Stimulated activated CD4-positive, alpha-beta T cell treated with anti-CD3 and anti-CD28 coated beads, Interleukin-1b, Interleukin-23, amount 100 ng/mL, for 4 hours (primary cell): ENCODE measurements at regions not wholly inside any gene's neighbourhood (a gene's known extent, or its start where the extent isn't known, plus 50 kb on each side); places are given as distances from the start of the nearest gene placed in this dataset.

Experiments used
- DNase-seq, 2 donors: peaks; one replicate each; pipeline ENCODE4 v3.0.0-alpha.2; 2020; ENCODE audit warnings: low read depth in 2 of 2

GRCh38 chr5:125372694-125373631, 626.5 kb upstream of the ZNF608 start:
- DNase-seq, result no peak

- no peak for DNase-seq
Measured at GRCh38 chr5:125375143-125375542, 628.7 kb upstream of the ZNF608 start.

GRCh38 chr5:125376059-125376641, 629.7 kb upstream of the ZNF608 start:
- DNase-seq, result no peak

GRCh38 chr5:125377141-125377540, 630.7 kb upstream of the ZNF608 start:
- no peak for DNase-seq

GRCh38 chr5:125381290-125381689, 634.9 kb upstream of the ZNF608 start:
- DNase-seq, result no peak

GRCh38 chr5:125384071-125384470, 637.6 kb upstream of the ZNF608 start:
- DNase-seq, result no peak

- DNase-seq, result no peak
Measured at GRCh38 chr5:125390326-125390725, 643.9 kb upstream of the ZNF608 start.

GRCh38 chr5:125393221-125393815, 646.9 kb upstream of the ZNF608 start:
- no peak for DNase-seq

- DNase-seq, result no peak
Measured at GRCh38 chr5:125394661-125395280, 648.3 kb upstream of the ZNF608 start.

GRCh38 chr5:125396462-125396861, 650.0 kb upstream of the ZNF608 start:
- DNase-seq, result no peak

- no peak for DNase-seq
Measured at GRCh38 chr5:125398466-125398865, 652.0 kb upstream of the ZNF608 start.

- no peak for DNase-seq
Measured at GRCh38 chr5:125399885-125400284, 653.4 kb upstream of the ZNF608 start.

GRCh38 chr5:125401724-125402622, 655.5 kb upstream of the ZNF608 start:
- DNase-seq, result no peak

- no peak for DNase-seq
Measured at GRCh38 chr5:125402787-125403186, 656.3 kb upstream of the ZNF608 start.

GRCh38 chr5:125404056-125404455, 657.6 kb upstream of the ZNF608 start:
- no peak for DNase-seq

GRCh38 chr5:125408448-125409233, 662.2 kb upstream of the ZNF608 start:
- no peak for DNase-seq

GRCh38 chr5:125409234-125409860, 662.9 kb upstream of the ZNF608 start:
- no peak for DNase-seq

- DNase-seq, result no peak
Measured at GRCh38 chr5:125409861-125410536, 663.6 kb upstream of the ZNF608 start.

- DNase-seq, result no peak
Measured at GRCh38 chr5:125410537-125411070, 664.2 kb upstream of the ZNF608 start.
